ENCODE measurements at regions not wholly inside any gene's neighbourhood (a gene's known extent, or its start where the extent isn't known, plus 50 kb on each side); places are given as distances from the start of the nearest gene placed in this dataset.

DNA sequence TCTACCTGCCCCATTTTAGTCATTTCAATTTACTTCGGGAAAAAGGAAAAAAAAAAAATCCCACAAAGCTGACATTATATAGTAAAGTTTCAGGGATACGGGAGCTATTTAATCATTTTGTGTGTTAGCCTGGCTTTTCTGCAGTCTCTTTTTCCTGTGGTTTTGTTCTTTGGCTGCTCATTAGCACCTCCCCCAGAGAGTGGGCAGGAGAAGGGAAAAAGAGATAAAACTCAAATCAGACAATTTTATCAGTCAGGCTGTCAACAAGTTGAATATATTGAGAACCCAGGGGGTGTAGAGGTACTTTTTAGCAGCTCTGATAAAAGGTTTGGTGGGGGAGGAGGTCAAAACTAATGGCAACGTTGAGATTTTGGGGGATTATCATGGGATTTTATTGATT lies 559.0 kb upstream of the PSMD7 start:
- TF ChIP-seq, protein P1, sequence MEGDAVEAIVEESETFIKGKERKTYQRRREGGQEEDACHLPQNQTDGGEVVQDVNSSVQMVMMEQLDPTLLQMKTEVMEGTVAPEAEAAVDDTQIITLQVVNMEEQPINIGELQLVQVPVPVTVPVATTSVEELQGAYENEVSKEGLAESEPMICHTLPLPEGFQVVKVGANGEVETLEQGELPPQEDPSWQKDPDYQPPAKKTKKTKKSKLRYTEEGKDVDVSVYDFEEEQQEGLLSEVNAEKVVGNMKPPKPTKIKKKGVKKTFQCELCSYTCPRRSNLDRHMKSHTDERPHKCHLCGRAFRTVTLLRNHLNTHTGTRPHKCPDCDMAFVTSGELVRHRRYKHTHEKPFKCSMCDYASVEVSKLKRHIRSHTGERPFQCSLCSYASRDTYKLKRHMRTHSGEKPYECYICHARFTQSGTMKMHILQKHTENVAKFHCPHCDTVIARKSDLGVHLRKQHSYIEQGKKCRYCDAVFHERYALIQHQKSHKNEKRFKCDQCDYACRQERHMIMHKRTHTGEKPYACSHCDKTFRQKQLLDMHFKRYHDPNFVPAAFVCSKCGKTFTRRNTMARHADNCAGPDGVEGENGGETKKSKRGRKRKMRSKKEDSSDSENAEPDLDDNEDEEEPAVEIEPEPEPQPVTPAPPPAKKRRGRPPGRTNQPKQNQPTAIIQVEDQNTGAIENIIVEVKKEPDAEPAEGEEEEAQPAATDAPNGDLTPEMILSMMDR (conservative IDR thresholded peaks at IDR 0.05), result no peak
- no peak for TF ChIP-seq ZFX (IDR thresholded peaks at IDR 0.05)

Measured in C4-2B (cell line).